ENCODE measurements at regions not wholly inside any gene's neighbourhood (a gene's known extent, or its start where the extent isn't known, plus 50 kb on each side); places are given as distances from the start of the nearest gene placed in this dataset.
"Not testable (repeated sequence)": the region's sequence is repeated elsewhere in the genome, so short reads cannot be mapped to it uniquely, and the experiment has no call there.

GRCh38 chr10:8179773-8180172 is 125.3 kb downstream of the GATA3 start:
- not testable (repeated sequence) for TF ChIP-seq CTCF, EZH2phosphoT487, EZH2 (IDR thresholded peaks at IDR 0.05)

Measured in neural progenitor cell (in vitro differentiated cells).